ENCODE measurements at regions not wholly inside any gene's neighbourhood (a gene's known extent, or its start where the extent isn't known, plus 50 kb on each side); places are given as distances from the start of the nearest gene placed in this dataset.

- Histone ChIP-seq H3K9me3 (ENCODE audit: low read depth) (no peaks in the 10 kb centered on the region), H4K20me1 (ENCODE audit: insufficient read depth, poor library complexity, severe bottlenecking) (no peaks in the 10 kb centered on the region), H2AFZ (no peak overlapping the region), H3K36me3 (replicated peaks; ENCODE audit: insufficient read depth, low read depth) (no peaks in the 10 kb centered on the region), H3K9me2 (replicated peaks; ENCODE audit: insufficient read depth) (no peaks in the 10 kb centered on the region), H3K79me2 (no peaks in the 10 kb centered on the region), H3K4me3 (no peak overlapping the region), H3K4me2 (no peak overlapping the region), H3K27ac (no peak overlapping the region), H3K4me1 (ENCODE audit: insufficient read depth) (no peaks in the 10 kb centered on the region), H3K27me3 (no peaks in the 10 kb centered on the region)
- no peak for DNase-seq (ENCODE audit: low spot score)
- TF ChIP-seq EZH2 (IDR thresholded peaks at IDR 0.05; ENCODE audit: borderline replicate concordance) = no peak
- no peak for TF ChIP-seq CTCF (IDR thresholded peaks at IDR 0.05; ENCODE audit: poor library complexity)
- TF ChIP-seq EZH2phosphoT487 (IDR thresholded peaks at IDR 0.05; ENCODE audit: low read depth, severe bottlenecking, unreplicated experiment) = no peak
- 84% methylated on average over 2 of the region's 2 CpGs for WGBS (ENCODE audit: low lambda C conversion rate, missing lambda C conversion rate)
Measured at GRCh38 chr21:28342212-28342810, 650.4 kb downstream of the LTN1 start.

GRCh38 chr21:28339403-28339802 is 653.3 kb downstream of the LTN1 start:
- Histone ChIP-seq H3K79me2 (no peaks in the 10 kb centered on the region), H3K4me1 (ENCODE audit: insufficient read depth) (no peaks in the 10 kb centered on the region), H3K9me3 (ENCODE audit: low read depth) (no peaks in the 10 kb centered on the region), H3K4me2 (no peak overlapping the region), H2AFZ (no peak overlapping the region), H4K20me1 (ENCODE audit: insufficient read depth, poor library complexity, severe bottlenecking) (no peaks in the 10 kb centered on the region), H3K27me3 (no peaks in the 10 kb centered on the region), H3K4me3 (no peak overlapping the region), H3K36me3 (replicated peaks; ENCODE audit: insufficient read depth, low read depth) (no peaks in the 10 kb centered on the region), H3K27ac (no peak overlapping the region), H3K9me2 (replicated peaks; ENCODE audit: insufficient read depth) (no peaks in the 10 kb centered on the region)
- TF ChIP-seq EZH2phosphoT487 (IDR thresholded peaks at IDR 0.05; ENCODE audit: low read depth, severe bottlenecking, unreplicated experiment) (no peak), CTCF (IDR thresholded peaks at IDR 0.05; ENCODE audit: poor library complexity) (no peak), EZH2 (IDR thresholded peaks at IDR 0.05; ENCODE audit: borderline replicate concordance) (no peak)
- no peak for DNase-seq (ENCODE audit: low spot score)
- WGBS (ENCODE audit: low lambda C conversion rate, missing lambda C conversion rate) = 86% methylated on average over 3 of the region's 3 CpGs

GRCh38 chr21:28338701-28339305 is 653.9 kb downstream of the LTN1 start:
- 66% methylated on average over 5 of the region's 5 CpGs for WGBS (ENCODE audit: low lambda C conversion rate, missing lambda C conversion rate)
- no peak for DNase-seq (ENCODE audit: low spot score)
- Histone ChIP-seq H3K36me3 (replicated peaks; ENCODE audit: insufficient read depth, low read depth) (no peaks in the 10 kb centered on the region), H3K4me2 (no peak overlapping the region), H4K20me1 (ENCODE audit: insufficient read depth, poor library complexity, severe bottlenecking) (no peaks in the 10 kb centered on the region), H3K27me3 (no peaks in the 10 kb centered on the region), H3K79me2 (no peaks in the 10 kb centered on the region), H3K4me1 (ENCODE audit: insufficient read depth) (no peaks in the 10 kb centered on the region), H3K4me3 (no peak overlapping the region), H3K9me3 (ENCODE audit: low read depth) (no peaks in the 10 kb centered on the region), H3K9me2 (replicated peaks; ENCODE audit: insufficient read depth) (no peaks in the 10 kb centered on the region), H3K27ac (no peak overlapping the region), H2AFZ (no peak overlapping the region)
- TF ChIP-seq EZH2phosphoT487 (IDR thresholded peaks at IDR 0.05; ENCODE audit: low read depth, severe bottlenecking, unreplicated experiment) (no peak), CTCF (IDR thresholded peaks at IDR 0.05; ENCODE audit: poor library complexity) (no peak), EZH2 (IDR thresholded peaks at IDR 0.05; ENCODE audit: borderline replicate concordance) (no peak)
